GM10266 (cell line): ENCODE measurements at regions not wholly inside any gene's neighbourhood (a gene's known extent, or its start where the extent isn't known, plus 50 kb on each side); places are given as distances from the start of the nearest gene placed in this dataset.
A peak's percentile ranks its signal among the peaks of the same experiment; 100 is the strongest.

ENCODE experiments used
- DNase-seq: peaks from one replicate; pipeline ENCODE4 v3.0.0; 2012; ENCODE audit errors: extremely low spot score
- TF ChIP-seq, protein P1 (sequence below): IDR thresholded peaks from 2 replicates; pipeline ENCODE4 v1.5.1; 2012; ENCODE audit warnings: mild to moderate bottlenecking, low read depth; ENCODE audit not compliant: control insufficient read depth, insufficient read depth; ENCODE audit errors: missing control alignments

DNA sequence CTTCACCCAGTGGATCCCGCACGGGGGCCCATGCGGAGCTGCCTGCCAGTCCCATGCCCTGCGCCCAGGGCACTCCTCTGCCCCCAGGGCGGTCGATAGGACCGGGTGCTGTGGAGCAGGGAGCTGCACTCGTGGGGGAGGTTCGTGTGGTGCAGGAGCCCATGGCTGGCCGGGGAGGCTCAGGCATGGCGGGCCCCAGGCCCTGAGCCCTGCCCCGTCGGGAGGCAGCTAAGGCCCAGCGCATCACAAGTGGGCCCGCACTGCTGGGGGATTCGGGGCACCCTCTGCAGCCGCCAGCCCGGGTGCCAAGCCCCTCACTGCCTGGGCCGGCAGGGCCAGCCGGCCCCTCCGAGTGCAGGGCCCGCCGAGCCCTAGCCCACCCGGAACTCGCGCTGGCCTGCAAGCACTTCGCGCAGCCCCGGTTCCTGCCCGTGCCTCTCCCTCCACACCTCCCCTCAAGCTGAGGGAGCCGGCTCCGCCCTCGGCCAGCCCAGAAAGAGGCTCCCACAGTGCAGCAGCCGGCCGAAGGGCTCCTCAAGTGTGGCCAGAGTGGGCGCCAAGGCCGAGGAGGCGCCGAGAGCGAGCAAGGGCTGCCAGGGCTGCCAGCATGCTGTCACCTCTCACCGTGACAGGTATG lies 221.1 kb upstream of the RORB start:
- TF ChIP-seq, protein P1, sequence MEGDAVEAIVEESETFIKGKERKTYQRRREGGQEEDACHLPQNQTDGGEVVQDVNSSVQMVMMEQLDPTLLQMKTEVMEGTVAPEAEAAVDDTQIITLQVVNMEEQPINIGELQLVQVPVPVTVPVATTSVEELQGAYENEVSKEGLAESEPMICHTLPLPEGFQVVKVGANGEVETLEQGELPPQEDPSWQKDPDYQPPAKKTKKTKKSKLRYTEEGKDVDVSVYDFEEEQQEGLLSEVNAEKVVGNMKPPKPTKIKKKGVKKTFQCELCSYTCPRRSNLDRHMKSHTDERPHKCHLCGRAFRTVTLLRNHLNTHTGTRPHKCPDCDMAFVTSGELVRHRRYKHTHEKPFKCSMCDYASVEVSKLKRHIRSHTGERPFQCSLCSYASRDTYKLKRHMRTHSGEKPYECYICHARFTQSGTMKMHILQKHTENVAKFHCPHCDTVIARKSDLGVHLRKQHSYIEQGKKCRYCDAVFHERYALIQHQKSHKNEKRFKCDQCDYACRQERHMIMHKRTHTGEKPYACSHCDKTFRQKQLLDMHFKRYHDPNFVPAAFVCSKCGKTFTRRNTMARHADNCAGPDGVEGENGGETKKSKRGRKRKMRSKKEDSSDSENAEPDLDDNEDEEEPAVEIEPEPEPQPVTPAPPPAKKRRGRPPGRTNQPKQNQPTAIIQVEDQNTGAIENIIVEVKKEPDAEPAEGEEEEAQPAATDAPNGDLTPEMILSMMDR = no peak
- no peak for DNase-seq

DNA sequence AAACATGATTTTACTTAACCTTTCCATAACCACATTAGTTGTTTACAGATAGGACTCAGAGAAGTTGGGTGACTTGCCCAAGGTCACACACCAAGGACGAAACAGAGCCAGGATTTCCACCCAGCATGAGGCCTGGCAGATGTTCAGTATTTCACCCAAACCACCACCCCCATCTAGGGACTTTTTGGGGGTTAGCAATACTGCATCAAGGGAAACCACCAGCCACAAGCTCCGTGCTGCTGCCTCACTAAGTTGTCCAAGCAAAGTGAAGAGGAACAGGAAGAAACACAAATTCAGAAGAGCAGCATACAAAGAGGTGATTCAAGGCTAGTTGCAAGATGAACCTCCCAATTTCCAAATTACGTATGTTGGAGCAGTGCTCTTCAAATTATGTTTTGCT lies 219.6 kb upstream of the RORB start:
- TF ChIP-seq, protein P1 = peak; percentile 22
- peak; percentile 53 for DNase-seq

GRCh38 chr9:74281674-74282073 lies 215.5 kb upstream of the RORB start:
- DNase-seq = no peak
- TF ChIP-seq, protein P1 = peak; percentile 22

- TF ChIP-seq, protein P1 = no peak
- no peak for DNase-seq
These were observed 214.4 kb upstream of the RORB start for GRCh38 chr9:74282526-74283253.

DNA sequence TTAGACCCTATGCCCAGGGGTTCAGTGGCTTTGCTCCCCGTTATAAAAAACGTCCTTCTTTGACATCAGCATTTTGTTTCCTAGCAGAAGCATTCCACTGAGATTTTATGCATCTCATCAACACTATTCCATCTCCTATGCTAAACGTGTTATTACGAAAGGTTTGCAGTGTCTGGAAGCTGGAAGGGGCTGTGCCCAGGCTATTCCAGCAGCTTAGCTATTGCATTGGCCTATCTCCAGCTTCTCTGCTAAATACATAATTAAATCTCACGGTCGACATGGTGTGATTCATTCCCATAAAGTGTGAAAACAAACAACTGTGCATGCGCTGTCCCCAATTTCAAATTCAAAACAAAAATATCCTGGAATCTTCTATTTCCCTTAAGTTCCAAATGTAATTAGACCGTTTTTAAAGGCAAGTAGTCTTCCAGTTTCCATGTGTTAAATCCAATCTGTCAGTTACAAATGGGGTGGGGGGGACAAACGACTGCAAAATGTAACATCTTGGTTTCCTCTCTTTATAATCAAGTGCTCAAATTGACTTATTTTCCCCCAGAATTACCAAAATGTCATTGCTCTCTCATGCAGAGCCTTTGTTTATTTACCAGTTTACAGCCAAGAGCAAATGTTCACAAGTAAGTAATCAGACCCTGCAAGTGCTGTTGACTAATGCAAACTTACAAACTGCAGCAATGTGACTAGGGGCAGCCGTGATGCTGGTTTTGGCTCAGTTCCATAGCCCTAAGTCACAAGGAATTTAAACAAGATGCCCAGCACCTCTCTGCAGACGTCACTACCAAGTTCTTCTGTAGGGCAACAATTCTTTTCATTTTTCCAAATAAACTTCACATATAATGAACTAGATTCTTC lies 212.3 kb upstream of the RORB start:
- TF ChIP-seq, protein P1 = no peak
- no peak for DNase-seq

DNA sequence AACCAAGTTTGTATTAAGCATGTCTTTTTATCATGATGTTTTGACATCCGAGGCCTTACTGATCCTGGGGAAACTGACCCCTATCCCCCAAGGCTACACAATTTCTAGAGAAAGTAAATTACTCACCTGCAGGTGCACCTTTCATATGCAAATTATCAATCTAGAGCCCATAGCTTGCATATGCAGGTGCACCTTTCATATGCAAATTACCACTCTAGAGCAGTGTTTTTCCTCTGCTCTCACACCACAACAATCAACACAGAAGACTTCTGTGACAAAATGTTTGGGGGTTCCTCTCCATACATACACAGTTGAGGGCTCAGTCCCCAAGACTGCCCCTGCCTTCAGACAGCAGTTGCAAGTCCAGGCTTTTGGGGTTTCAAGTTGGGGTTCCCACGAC lies 203.7 kb upstream of the RORB start:
- DNase-seq = no peak
- TF ChIP-seq, protein P1 = no peak
